HFFc6 (cell line): ENCODE measurements at regions not wholly inside any gene's neighbourhood (a gene's known extent, or its start where the extent isn't known, plus 50 kb on each side); places are given as distances from the start of the nearest gene placed in this dataset.

ENCODE experiments used
- DNase-seq: peaks from one replicate; pipeline ENCODE4 v3.0.0-alpha.2; 2018
- H3K27ac Mint-ChIP-seq: 2 replicates; pipeline ENCODE4 v1.8.0; 2020; ENCODE audit warnings: mild to moderate bottlenecking, mixed read lengths
- H3K27me3 Mint-ChIP-seq: 2 replicates; pipeline ENCODE4 v1.8.0; 2021; ENCODE audit warnings: mild to moderate bottlenecking, moderate library complexity, mixed read lengths; ENCODE audit not compliant: insufficient read depth
- H3K36me3 Mint-ChIP-seq: 2 replicates; pipeline ENCODE4 v1.8.0; 2021; ENCODE audit warnings: low read depth, mixed read lengths
- H3K4me1 Mint-ChIP-seq: 2 replicates; pipeline ENCODE4 v1.8.0; 2020; ENCODE audit warnings: low read depth, mixed read lengths
- H3K4me3 Mint-ChIP-seq: 2 replicates; pipeline ENCODE4 v1.8.0; 2020; ENCODE audit warnings: mild to moderate bottlenecking, moderate library complexity, mixed read lengths
- H3K9me3 Mint-ChIP-seq: 2 replicates; pipeline ENCODE4 v1.8.0; 2020; ENCODE audit warnings: mild to moderate bottlenecking, mixed read lengths
- TF ChIP-seq, protein P1 (sequence below): fragments of 200-600 bp; sonication (generic); IDR thresholded peaks from 2 replicates; pipeline ENCODE4 v1.5.0; 2021; ENCODE audit warnings: antibody characterized with exemption, mild to moderate bottlenecking

DNA sequence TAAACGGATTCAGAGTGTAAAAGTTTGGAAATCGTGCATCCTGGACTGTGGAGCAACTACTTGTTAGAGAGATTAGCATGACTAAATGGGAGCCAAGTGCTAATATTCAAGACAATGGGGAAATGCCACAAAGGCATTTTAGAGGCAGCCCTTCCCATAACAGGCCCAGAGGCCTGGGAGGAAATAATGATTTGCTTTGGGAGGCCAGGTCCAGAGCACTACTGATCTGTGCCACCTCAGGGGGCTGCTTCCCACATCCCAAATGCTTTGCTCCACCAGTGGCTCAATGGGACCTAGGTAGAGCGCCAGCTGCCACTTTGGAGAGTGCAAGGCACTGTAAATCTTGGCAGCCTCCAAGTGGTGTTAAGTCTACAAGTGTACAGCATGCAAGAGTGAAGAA is 91.9 kb upstream of the HSF2 start:
- Mint-ChIP-seq H3K4me1 (no peaks in the 10 kb centered on the region), H3K27ac (no peak overlapping the region), H3K36me3 (peaks cover 11% of the 10 kb centered on the region), H3K4me3 (no peak overlapping the region), H3K9me3 (peaks cover 38% of the 10 kb centered on the region), H3K27me3 (no peaks in the 10 kb centered on the region; the same call in 1 of the 2 replicates)
- no peak for DNase-seq
- TF ChIP-seq, protein P1, sequence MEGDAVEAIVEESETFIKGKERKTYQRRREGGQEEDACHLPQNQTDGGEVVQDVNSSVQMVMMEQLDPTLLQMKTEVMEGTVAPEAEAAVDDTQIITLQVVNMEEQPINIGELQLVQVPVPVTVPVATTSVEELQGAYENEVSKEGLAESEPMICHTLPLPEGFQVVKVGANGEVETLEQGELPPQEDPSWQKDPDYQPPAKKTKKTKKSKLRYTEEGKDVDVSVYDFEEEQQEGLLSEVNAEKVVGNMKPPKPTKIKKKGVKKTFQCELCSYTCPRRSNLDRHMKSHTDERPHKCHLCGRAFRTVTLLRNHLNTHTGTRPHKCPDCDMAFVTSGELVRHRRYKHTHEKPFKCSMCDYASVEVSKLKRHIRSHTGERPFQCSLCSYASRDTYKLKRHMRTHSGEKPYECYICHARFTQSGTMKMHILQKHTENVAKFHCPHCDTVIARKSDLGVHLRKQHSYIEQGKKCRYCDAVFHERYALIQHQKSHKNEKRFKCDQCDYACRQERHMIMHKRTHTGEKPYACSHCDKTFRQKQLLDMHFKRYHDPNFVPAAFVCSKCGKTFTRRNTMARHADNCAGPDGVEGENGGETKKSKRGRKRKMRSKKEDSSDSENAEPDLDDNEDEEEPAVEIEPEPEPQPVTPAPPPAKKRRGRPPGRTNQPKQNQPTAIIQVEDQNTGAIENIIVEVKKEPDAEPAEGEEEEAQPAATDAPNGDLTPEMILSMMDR = no peak

DNA sequence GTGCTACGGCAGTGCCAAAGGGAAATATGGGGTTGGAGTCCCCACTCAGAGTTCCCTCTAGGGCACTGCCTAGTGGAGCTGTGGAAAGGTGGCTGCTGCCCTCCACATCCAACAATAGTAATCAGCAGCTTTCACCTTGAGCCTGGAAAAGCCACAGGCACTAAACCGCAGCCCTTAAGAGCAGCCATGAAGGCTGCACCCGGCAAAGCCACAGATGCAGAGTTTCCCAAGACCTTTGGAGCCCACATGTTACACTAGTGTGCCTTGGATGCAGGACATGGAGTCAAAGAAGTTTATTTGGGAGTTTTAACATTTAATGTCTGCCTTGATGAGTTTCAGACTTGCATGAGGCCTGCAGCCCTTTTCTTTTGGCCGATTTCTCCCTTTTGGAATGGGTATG is 91.4 kb upstream of the HSF2 start:
- H3K27me3 Mint-ChIP-seq = no peaks in the 10 kb centered on the region; the same call in 1 of the 2 replicates
- no peaks in the 10 kb centered on the region for H3K4me1 Mint-ChIP-seq
- DNase-seq = no peak
- no peak overlapping the region for H3K4me3 Mint-ChIP-seq
- peaks cover 11% of the 10 kb centered on the region for H3K36me3 Mint-ChIP-seq
- no peak overlapping the region for H3K27ac Mint-ChIP-seq
- TF ChIP-seq, protein P1 = no peak
- peaks cover 35% of the 10 kb centered on the region for H3K9me3 Mint-ChIP-seq

DNA sequence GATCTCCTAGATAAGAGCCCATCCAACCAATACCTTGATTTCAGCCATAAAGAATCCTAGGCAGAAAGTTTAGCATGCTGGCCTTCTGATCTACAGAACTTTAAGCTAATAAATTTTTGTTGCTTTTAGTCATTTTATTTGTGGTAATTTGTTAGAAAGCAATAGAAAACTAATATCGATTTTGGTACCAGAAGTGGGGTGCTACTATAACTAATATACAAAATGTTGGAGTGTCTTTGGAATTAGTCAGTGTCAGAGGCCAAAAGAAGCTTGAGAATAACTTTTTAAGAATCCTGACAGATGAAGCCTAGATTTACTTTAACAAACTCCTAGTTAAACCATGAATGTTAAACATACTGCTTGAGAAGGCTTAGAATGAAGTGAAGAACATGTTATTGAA is 83.6 kb upstream of the HSF2 start:
- no peaks in the 10 kb centered on the region for H3K4me1 Mint-ChIP-seq
- no peak overlapping the region for H3K27ac Mint-ChIP-seq
- H3K9me3 Mint-ChIP-seq = peaks cover 23% of the 10 kb centered on the region
- TF ChIP-seq, protein P1 = no peak
- DNase-seq = no peak
- no peak overlapping the region for H3K4me3 Mint-ChIP-seq
- no peaks in the 10 kb centered on the region for H3K36me3 Mint-ChIP-seq
- no peaks in the 10 kb centered on the region for H3K27me3 Mint-ChIP-seq

DNA sequence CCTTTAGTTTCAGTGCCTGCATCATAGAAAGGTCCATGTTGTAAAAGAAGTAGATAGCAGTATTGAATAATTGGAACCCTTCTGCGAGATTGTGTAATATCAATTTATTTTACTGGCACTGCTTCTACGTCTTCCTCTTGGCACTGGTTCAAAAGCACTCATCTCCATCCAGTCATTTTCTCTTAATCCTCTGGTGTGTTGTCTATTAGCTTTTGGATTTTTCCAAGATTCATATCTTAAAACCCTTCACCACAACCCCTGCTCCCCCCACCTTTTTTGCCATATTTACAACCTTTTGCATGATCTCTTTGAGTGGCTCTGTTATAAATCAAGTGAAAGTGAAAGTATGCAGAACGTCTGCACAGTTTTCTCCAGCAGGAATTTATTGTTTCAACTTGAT is 76.6 kb upstream of the HSF2 start:
- peak overlapping the region; percentile 86 for H3K4me3 Mint-ChIP-seq
- DNase-seq = no peak
- H3K27me3 Mint-ChIP-seq = no peaks in the 10 kb centered on the region; the same call in 1 of the 2 replicates
- no peaks in the 10 kb centered on the region for H3K36me3 Mint-ChIP-seq
- H3K4me1 Mint-ChIP-seq = peaks cover 11% of the 10 kb centered on the region; the same call in 1 of the 2 replicates
- TF ChIP-seq, protein P1 = no peak
- H3K27ac Mint-ChIP-seq = 0 out of 2 replicates have a peak overlapping the region, but pooled peaks have one; percentile 5
- no peaks in the 10 kb centered on the region for H3K9me3 Mint-ChIP-seq

DNA sequence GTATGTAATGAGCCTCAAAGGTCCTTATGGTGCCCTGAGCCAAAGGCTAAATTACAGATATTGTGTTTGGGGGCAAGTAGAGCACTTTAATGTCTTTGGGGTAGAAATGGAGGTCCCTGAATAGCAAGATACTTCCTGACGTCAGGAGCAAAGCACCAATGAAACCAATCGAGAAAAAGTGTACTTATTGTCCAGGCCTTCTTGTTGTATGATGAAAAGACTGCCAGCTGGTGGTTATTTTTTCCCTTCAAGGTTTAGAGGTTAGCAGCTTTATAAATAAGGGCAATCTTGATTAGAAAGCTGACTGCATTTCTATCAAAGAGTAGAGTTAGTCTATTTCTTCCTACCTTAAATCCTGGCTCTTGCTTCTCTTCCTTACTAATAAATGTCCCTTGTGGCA is 76.1 kb upstream of the HSF2 start:
- Mint-ChIP-seq H3K36me3 (no peaks in the 10 kb centered on the region), H3K4me1 (peaks cover 11% of the 10 kb centered on the region; the same call in 1 of the 2 replicates), H3K27me3 (no peaks in the 10 kb centered on the region; the same call in 1 of the 2 replicates), H3K4me3 (peak overlapping the region; percentile 86), H3K27ac (no peak overlapping the region), H3K9me3 (no peaks in the 10 kb centered on the region)
- TF ChIP-seq, protein P1 = no peak
- DNase-seq = no peak

DNA sequence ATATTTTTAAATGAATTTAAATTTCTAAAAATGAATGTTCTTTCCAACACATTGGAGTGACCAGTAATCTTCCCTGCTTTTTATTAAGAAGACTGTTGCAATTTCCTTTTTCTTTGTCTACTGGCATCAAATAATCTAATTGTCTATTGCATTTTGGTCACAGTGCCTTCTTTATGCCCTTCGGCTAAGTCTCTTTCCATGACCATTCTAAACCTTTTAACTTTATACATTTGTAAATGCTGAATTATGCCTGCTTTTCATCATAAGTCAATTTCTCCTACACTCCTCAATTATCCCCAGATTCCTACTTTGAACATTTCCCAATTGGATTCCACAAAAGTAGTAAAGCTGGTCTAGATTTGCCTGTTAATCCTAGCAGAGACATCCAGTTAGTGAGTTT is 69.1 kb upstream of the HSF2 start:
- TF ChIP-seq, protein P1 = no peak
- no peaks in the 10 kb centered on the region for H3K27me3 Mint-ChIP-seq
- no peak overlapping the region for H3K27ac Mint-ChIP-seq
- H3K9me3 Mint-ChIP-seq = 0 out of 2 replicates have a peak, but pooled peaks cover 3% of the 10 kb centered on the region
- no peaks in the 10 kb centered on the region for H3K36me3 Mint-ChIP-seq
- H3K4me1 Mint-ChIP-seq = no peaks in the 10 kb centered on the region
- DNase-seq = no peak
- no peak overlapping the region for H3K4me3 Mint-ChIP-seq
